OCI-LY1 (cell line): ENCODE measurements at regions not wholly inside any gene's neighbourhood (a gene's known extent, or its start where the extent isn't known, plus 50 kb on each side); places are given as distances from the start of the nearest gene placed in this dataset.

Experiments
- H2AFZ ChIP-seq: fragments of 200-600 bp; sonication (generic), shearing (Covaris generic); 2 replicates; pipeline ENCODE4 v1.6.0; 2014; ENCODE audit warnings: antibody characterized with exemption, mild to moderate bottlenecking, low read length
- H3F3A ChIP-seq: fragments of 200-600 bp; sonication (generic), shearing (Covaris generic); 2 replicates; pipeline ENCODE4 v1.6.0; 2014; ENCODE audit warnings: mild to moderate bottlenecking, antibody characterized with exemption, low read length, moderate library complexity; ENCODE audit not compliant: insufficient read depth
- H3K27ac ChIP-seq: fragments of 200-600 bp; sonication (generic); 2 replicates; pipeline ENCODE4 v1.5.1; 2014; ENCODE audit warnings: low read length, mixed run types, mild to moderate bottlenecking, low read depth; ENCODE audit not compliant: poor library complexity, severe bottlenecking
- H3K27me3 ChIP-seq: fragments of 200-600 bp; sonication (generic); 2 replicates; pipeline ENCODE4 v1.6.0; 2014; ENCODE audit warnings: antibody characterized with exemption, mild to moderate bottlenecking, low read length, moderate library complexity; ENCODE audit not compliant: insufficient read depth
- H3K36me3 ChIP-seq: fragments of 200-600 bp; sonication (generic); 2 replicates; pipeline ENCODE4 v1.6.1; 2014; ENCODE audit warnings: mild to moderate bottlenecking, antibody characterized with exemption, low read length, moderate library complexity, mixed read lengths; ENCODE audit not compliant: insufficient read depth
- H3K4me1 ChIP-seq: fragments of 200-600 bp; sonication (generic); 2 replicates; pipeline ENCODE4 v1.5.1; 2014; ENCODE audit warnings: mild to moderate bottlenecking, low read length, moderate library complexity; ENCODE audit not compliant: insufficient read depth, severe bottlenecking
- H3K4me2 ChIP-seq: fragments of 200-600 bp; sonication (generic), shearing (Covaris generic); 2 replicates; pipeline ENCODE4 v1.6.1; 2014; ENCODE audit warnings: low read length
- H3K4me3 ChIP-seq: fragments of 200-600 bp; sonication (generic); 2 replicates; pipeline ENCODE4 v1.5.1; 2014; ENCODE audit warnings: low read length, low read depth, mild to moderate bottlenecking, mixed read lengths; ENCODE audit not compliant: poor library complexity, severe bottlenecking
- H3K79me2 ChIP-seq: fragments of 200-600 bp; shearing (Covaris generic); 2 replicates; pipeline ENCODE4 v1.6.1; 2016; ENCODE audit warnings: mixed run types, low read length, mixed read lengths; ENCODE audit not compliant: insufficient read depth
- H3K9ac ChIP-seq: fragments of 200-600 bp; sonication (generic), shearing (Covaris generic); 2 replicates; pipeline ENCODE4 v1.6.1; 2014; ENCODE audit warnings: mild to moderate bottlenecking, low read length, mixed read lengths
- H3K9me2 ChIP-seq: fragments of 200-600 bp; sonication (generic), shearing (Covaris generic); 2 replicates; pipeline ENCODE4 v1.6.1; 2014; ENCODE audit warnings: low read depth, mild to moderate bottlenecking, low read length, mixed read lengths
- H3K9me3 ChIP-seq: fragments of 200-600 bp; shearing (Covaris generic); 2 replicates; pipeline ENCODE4 v1.6.1; 2014; ENCODE audit warnings: low read length, mixed read lengths
- H4K20me1 ChIP-seq: fragments of 200-600 bp; sonication (generic), shearing (Covaris generic); 2 replicates; pipeline ENCODE4 v1.6.0; 2016; ENCODE audit warnings: mild to moderate bottlenecking, low read length; ENCODE audit not compliant: insufficient read depth
- CTCF ChIP-seq: fragments of 200-600 bp; sonication (generic), shearing (Covaris generic); IDR thresholded peaks from 2 replicates; pipeline ENCODE4 v1.5.1; 2017; ENCODE audit warnings: mild to moderate bottlenecking, antibody characterized with exemption, low read length, moderate library complexity, mixed read lengths
- EZH2 ChIP-seq: fragments of 200-600 bp; sonication (generic), shearing (Covaris generic); IDR thresholded peaks from 2 replicates; pipeline ENCODE4 v1.8.0; 2017; ENCODE audit warnings: borderline replicate concordance, mixed run types, mild to moderate bottlenecking, antibody characterized with exemption, low read length, moderate library complexity, mixed read lengths

GRCh38 chr12:3366451-3367110 is 124.4 kb upstream of the PRMT8 start:
- H3F3A ChIP-seq = no peaks in the 10 kb centered on the region
- H3K9me3 ChIP-seq = no peaks in the 10 kb centered on the region
- no peaks in the 10 kb centered on the region for H3K4me1 ChIP-seq
- H3K9ac ChIP-seq = no peak overlapping the region
- TF ChIP-seq CTCF (no peak), EZH2 (no peak)
- H4K20me1 ChIP-seq = no peaks in the 10 kb centered on the region
- H3K36me3 ChIP-seq = no peaks in the 10 kb centered on the region
- H2AFZ ChIP-seq = no peak overlapping the region
- no peaks in the 10 kb centered on the region for H3K9me2 ChIP-seq
- no peak overlapping the region for H3K4me3 ChIP-seq
- H3K27ac ChIP-seq = no peak overlapping the region
- no peaks in the 10 kb centered on the region for H3K79me2 ChIP-seq
- H3K27me3 ChIP-seq = no peaks in the 10 kb centered on the region
- H3K4me2 ChIP-seq = no peak overlapping the region

- Histone ChIP-seq H4K20me1 (no peaks in the 10 kb centered on the region), H3K4me1 (no peaks in the 10 kb centered on the region), H3K4me2 (no peak overlapping the region), H3K9ac (no peak overlapping the region), H3F3A (no peaks in the 10 kb centered on the region), H2AFZ (no peak overlapping the region), H3K9me3 (no peaks in the 10 kb centered on the region), H3K27me3 (no peaks in the 10 kb centered on the region), H3K9me2 (no peaks in the 10 kb centered on the region), H3K36me3 (no peaks in the 10 kb centered on the region), H3K4me3 (no peak overlapping the region), H3K27ac (no peak overlapping the region), H3K79me2 (no peaks in the 10 kb centered on the region)
- TF ChIP-seq EZH2 = no peak
- no peak for TF ChIP-seq CTCF
These were observed 123.1 kb upstream of the PRMT8 start for GRCh38 chr12:3367750-3368444.

GRCh38 chr12:3371018-3371417 is 120.0 kb upstream of the PRMT8 start:
- H3K4me3 ChIP-seq = no peak overlapping the region
- H3K4me2 ChIP-seq = no peak overlapping the region
- H3K9me3 ChIP-seq = no peaks in the 10 kb centered on the region
- no peaks in the 10 kb centered on the region for H3F3A ChIP-seq
- TF ChIP-seq CTCF (no peak), EZH2 (no peak)
- no peak overlapping the region for H3K9ac ChIP-seq
- no peak overlapping the region for H2AFZ ChIP-seq
- no peaks in the 10 kb centered on the region for H3K79me2 ChIP-seq
- no peaks in the 10 kb centered on the region for H3K4me1 ChIP-seq
- no peaks in the 10 kb centered on the region for H4K20me1 ChIP-seq
- H3K36me3 ChIP-seq = no peaks in the 10 kb centered on the region
- H3K27ac ChIP-seq = no peak overlapping the region
- no peaks in the 10 kb centered on the region for H3K9me2 ChIP-seq
- no peaks in the 10 kb centered on the region for H3K27me3 ChIP-seq
